ENCODE measurements at regions not wholly inside any gene's neighbourhood (a gene's known extent, or its start where the extent isn't known, plus 50 kb on each side); places are given as distances from the start of the nearest gene placed in this dataset.
"Not testable (repeated sequence)": the region's sequence is repeated elsewhere in the genome, so short reads cannot be mapped to it uniquely, and the experiment has no call there.

DNA sequence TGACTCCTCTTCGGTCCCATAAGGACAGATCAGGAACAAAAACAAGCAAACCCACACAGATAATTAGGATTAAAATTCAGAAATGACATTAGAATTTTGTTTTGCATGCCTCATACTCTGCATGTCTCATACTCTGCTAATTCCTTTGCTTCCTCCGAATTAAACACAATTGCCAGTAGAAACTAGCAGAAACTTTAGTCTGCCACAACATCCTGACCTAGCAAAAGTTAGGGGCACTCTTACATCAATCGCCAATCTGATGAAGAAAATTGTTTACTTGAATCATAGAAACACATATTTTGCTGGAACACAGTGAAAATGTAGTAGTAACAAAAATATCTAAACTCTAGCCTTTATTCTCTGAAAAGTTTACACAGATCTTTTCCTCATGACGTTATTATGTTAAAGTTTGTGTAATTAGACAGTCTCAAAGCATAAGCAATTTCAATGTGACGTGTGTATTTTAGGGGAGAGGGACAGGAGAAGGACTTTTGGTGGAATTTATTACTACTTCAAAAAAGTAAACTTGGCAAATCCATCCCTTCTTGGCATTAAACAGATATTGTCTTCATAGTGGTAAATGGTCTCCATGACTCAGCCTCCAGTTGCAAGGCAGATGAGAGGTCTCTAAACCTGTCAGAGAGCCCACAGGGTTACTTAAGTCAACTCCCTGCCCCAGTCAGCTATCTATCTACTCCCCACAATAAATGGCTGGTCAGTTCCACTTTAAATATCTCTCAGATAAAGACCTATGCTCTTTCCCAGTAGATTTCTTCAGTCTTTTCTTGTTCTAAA is 249.8 kb upstream of the UBASH3B start:
- H3K4me1 ChIP-seq: no peaks in the 10 kb centered on the region
- peaks cover 9% of the 10 kb centered on the region for H3K27me3 Mint-ChIP-seq (ENCODE audit: insufficient read depth, unreplicated experiment)
- no peak overlapping the region for H3K4me3 Mint-ChIP-seq (ENCODE audit: unreplicated experiment)
- ChIA-PET POLR2A (no interaction called here), CTCF (no interaction called here)
- no peaks in the 10 kb centered on the region for H3K9me3 Mint-ChIP-seq (ENCODE audit: unreplicated experiment)
- TF ChIP-seq, protein P1, sequence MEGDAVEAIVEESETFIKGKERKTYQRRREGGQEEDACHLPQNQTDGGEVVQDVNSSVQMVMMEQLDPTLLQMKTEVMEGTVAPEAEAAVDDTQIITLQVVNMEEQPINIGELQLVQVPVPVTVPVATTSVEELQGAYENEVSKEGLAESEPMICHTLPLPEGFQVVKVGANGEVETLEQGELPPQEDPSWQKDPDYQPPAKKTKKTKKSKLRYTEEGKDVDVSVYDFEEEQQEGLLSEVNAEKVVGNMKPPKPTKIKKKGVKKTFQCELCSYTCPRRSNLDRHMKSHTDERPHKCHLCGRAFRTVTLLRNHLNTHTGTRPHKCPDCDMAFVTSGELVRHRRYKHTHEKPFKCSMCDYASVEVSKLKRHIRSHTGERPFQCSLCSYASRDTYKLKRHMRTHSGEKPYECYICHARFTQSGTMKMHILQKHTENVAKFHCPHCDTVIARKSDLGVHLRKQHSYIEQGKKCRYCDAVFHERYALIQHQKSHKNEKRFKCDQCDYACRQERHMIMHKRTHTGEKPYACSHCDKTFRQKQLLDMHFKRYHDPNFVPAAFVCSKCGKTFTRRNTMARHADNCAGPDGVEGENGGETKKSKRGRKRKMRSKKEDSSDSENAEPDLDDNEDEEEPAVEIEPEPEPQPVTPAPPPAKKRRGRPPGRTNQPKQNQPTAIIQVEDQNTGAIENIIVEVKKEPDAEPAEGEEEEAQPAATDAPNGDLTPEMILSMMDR (IDR thresholded peaks at IDR 0.05; ENCODE audit: insufficient read depth in 1 of 2, low read depth in 1 of 2, low read length in 1 of 2, severe bottlenecking in 1 of 2, unreplicated experiment in 1 of 2): no peak
- intact Hi-C loops (cut with micrococcal nuclease; ENCODE audit: unreplicated experiment): no loop called here
- no peaks in the 10 kb centered on the region for H3K4me1 Mint-ChIP-seq (ENCODE audit: low read depth, unreplicated experiment)
- H3K4me3 ChIP-seq (ENCODE audit: low read depth, low read length): no peak overlapping the region
- no TSS peak for BruUV-seq (replicated peaks)
- H3K36me3 ChIP-seq (ENCODE audit: control insufficient read depth, insufficient read depth, low read length): no peaks in the 10 kb centered on the region
- H3K27me3 ChIP-seq (replicated peaks; ENCODE audit: control insufficient read depth, insufficient read depth, low read length): no peaks in the 10 kb centered on the region
- no peak overlapping the region for H3K27ac Mint-ChIP-seq (ENCODE audit: unreplicated experiment)
- DNase-seq: no peak
- H3K36me3 Mint-ChIP-seq (ENCODE audit: insufficient read depth, unreplicated experiment): no peaks in the 10 kb centered on the region
- no peaks in the 10 kb centered on the region for H3K9me3 ChIP-seq

DNA sequence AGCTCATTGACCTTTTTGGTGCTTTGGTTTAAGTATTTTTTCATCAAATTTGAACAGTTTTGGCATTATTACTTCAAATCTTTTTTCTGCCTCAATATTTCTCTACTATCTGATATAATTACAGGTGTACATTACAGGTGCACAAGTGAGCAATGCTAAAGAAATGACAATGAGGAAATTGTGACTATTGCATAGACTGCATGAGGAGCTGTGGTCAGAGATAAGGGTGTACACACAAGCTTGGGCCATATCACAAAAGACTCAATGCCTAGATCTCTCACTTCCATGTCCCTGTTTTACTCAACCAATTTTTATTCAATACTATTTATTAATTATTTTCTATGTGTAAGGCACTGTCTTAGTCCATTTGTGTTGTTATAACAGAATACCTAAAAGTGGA is 251.0 kb upstream of the UBASH3B start:
- BruUV-seq (replicated peaks): no TSS peak
- H3K36me3 ChIP-seq (ENCODE audit: control insufficient read depth, insufficient read depth, low read length): no peaks in the 10 kb centered on the region
- no peak for DNase-seq
- no peaks in the 10 kb centered on the region for H3K36me3 Mint-ChIP-seq (ENCODE audit: insufficient read depth, unreplicated experiment)
- peaks cover 11% of the 10 kb centered on the region for H3K27me3 Mint-ChIP-seq (ENCODE audit: insufficient read depth, unreplicated experiment)
- H3K27me3 ChIP-seq (replicated peaks; ENCODE audit: control insufficient read depth, insufficient read depth, low read length): no peaks in the 10 kb centered on the region
- no peaks in the 10 kb centered on the region for H3K9me3 Mint-ChIP-seq (ENCODE audit: unreplicated experiment)
- TF ChIP-seq, protein P1 (IDR thresholded peaks at IDR 0.05; ENCODE audit: insufficient read depth in 1 of 2, low read depth in 1 of 2, low read length in 1 of 2, severe bottlenecking in 1 of 2, unreplicated experiment in 1 of 2): no peak
- no peak overlapping the region for H3K4me3 ChIP-seq (ENCODE audit: low read depth, low read length)
- ChIA-PET POLR2A (interaction anchor here (0.6 kb wide), 1 partner anchor 68 kb away, joined by 3 read pairs; no protein-coding TSS in a partner anchor), CTCF (no interaction called here)
- no peak overlapping the region for H3K4me3 Mint-ChIP-seq (ENCODE audit: unreplicated experiment)
- no peak overlapping the region for H3K27ac Mint-ChIP-seq (ENCODE audit: unreplicated experiment)
- H3K4me1 ChIP-seq: no peaks in the 10 kb centered on the region
- intact Hi-C loops (cut with micrococcal nuclease; ENCODE audit: unreplicated experiment): no loop called here
- H3K4me1 Mint-ChIP-seq (ENCODE audit: low read depth, unreplicated experiment): no peaks in the 10 kb centered on the region
- 0 out of 2 replicates have a peak, but pooled peaks cover 6% of the 10 kb centered on the region for H3K9me3 ChIP-seq

DNA sequence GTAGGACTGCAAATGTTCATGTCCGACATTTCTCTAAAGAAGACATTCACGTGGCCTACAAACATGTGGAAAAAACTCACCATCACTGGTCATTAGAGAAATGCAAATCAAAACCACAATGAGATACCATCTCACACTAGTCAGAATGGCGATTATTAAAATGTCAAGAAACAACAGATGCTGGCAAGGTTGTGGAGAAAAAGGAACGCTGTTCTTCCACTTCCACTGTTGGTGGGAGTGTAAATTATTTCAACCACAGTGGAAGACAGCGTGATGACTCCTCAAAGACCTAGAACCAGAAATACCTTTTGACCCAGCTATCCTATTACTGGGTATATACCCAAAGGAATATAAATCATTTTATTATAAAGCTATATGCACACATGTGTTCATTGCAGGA is 253.9 kb upstream of the UBASH3B start:
- intact Hi-C loops (cut with micrococcal nuclease; ENCODE audit: unreplicated experiment); H3K4me3 Mint-ChIP-seq (ENCODE audit: unreplicated experiment); H3K9me3 ChIP-seq; H3K9me3 Mint-ChIP-seq (ENCODE audit: unreplicated experiment); H3K4me1 Mint-ChIP-seq (ENCODE audit: low read depth, unreplicated experiment); CTCF ChIA-PET; H3K27me3 ChIP-seq (replicated peaks; ENCODE audit: control insufficient read depth, insufficient read depth, low read length); H3K27ac Mint-ChIP-seq (ENCODE audit: unreplicated experiment); H3K4me1 ChIP-seq; DNase-seq; H3K4me3 ChIP-seq (ENCODE audit: low read depth, low read length); H3K36me3 ChIP-seq (ENCODE audit: control insufficient read depth, insufficient read depth, low read length); H3K36me3 Mint-ChIP-seq (ENCODE audit: insufficient read depth, unreplicated experiment); H3K27me3 Mint-ChIP-seq (ENCODE audit: insufficient read depth, unreplicated experiment); POLR2A ChIA-PET; BruUV-seq (replicated peaks): not testable (repeated sequence)

Data from Caco-2 (cell line).